IMR-90 (cell line): ENCODE measurements at regions not wholly inside any gene's neighbourhood (a gene's known extent, or its start where the extent isn't known, plus 50 kb on each side); places are given as distances from the start of the nearest gene placed in this dataset.
"Not testable (repeated sequence)": the region's sequence is repeated elsewhere in the genome, so short reads cannot be mapped to it uniquely, and the experiment has no call there.

Experiments
- ATAC-seq: fragments of 200-7000 bp; cut with Tn5 transposase; 2 replicates; pipeline ENCODE4 v1.9.1; 2020; ENCODE audit warnings: low read depth, mild to moderate bottlenecking, moderate library complexity
- BruUV-seq: library from RNA; stranded (reverse); fragments of 400-500 nt; replicated peaks from 2 replicates; lab custom pipeline; 2021; lab: Mats Ljungman, UMichigan
- CTCF ChIA-PET: fragments of 300-600 bp; formaldehyde crosslinking; extraction: SDS; loops from one replicate; lab custom pipeline; 2021; ENCODE audit warnings: antibody characterized with exemption; lab: Yijun Ruan, JAX
- POLR2A ChIA-PET: fragments of 300-600 bp; sonication (Branson Sonifier 250); formaldehyde crosslinking; loops from one replicate; lab custom pipeline; 2022; ENCODE audit warnings: antibody characterized with exemption; ENCODE audit not compliant: unreplicated experiment; lab: Charles Lee
- DNase-seq: peaks from one replicate; pipeline ENCODE4 v3.0.0; 2013
- H2AFZ ChIP-seq: replicated peaks from 2 replicates; pipeline ENCODE3; 2013; ENCODE audit warnings: low read length, mild to moderate bottlenecking; ENCODE audit not compliant: poor library complexity
- H2AK5ac ChIP-seq: 2 replicates; pipeline ENCODE4 v1.6.1; 2013; ENCODE audit warnings: low read depth, low read length, inconsistent platforms
- H2AK9ac ChIP-seq: replicated peaks from 2 replicates; pipeline ENCODE3; 2013; ENCODE audit warnings: mild to moderate bottlenecking, low read depth, low read length, moderate library complexity; ENCODE audit not compliant: poor library complexity
- H2BK120ac ChIP-seq: 2 replicates; pipeline ENCODE4 v1.6.1; 2013; ENCODE audit warnings: low read depth, low read length, inconsistent platforms
- H2BK15ac ChIP-seq: 3 replicates; pipeline ENCODE4 v1.6.1; 2013; ENCODE audit warnings: low read depth, low read length, inconsistent platforms
- H2BK20ac ChIP-seq: 2 replicates; pipeline ENCODE4 v1.6.1; 2013; ENCODE audit warnings: low read depth, mild to moderate bottlenecking, inconsistent platforms, low read length, moderate library complexity
- H2BK5ac ChIP-seq: 2 replicates; pipeline ENCODE4 v1.6.1; 2013; ENCODE audit warnings: mild to moderate bottlenecking, low read depth, low read length, inconsistent platforms; ENCODE audit not compliant: poor library complexity, severe bottlenecking
- H3K14ac ChIP-seq: replicated peaks from 2 replicates; pipeline ENCODE4 v1.6.1; 2013; ENCODE audit warnings: low read depth, low read length, inconsistent platforms
- H3K18ac ChIP-seq: 2 replicates; pipeline ENCODE4 v1.6.1; 2013; ENCODE audit warnings: low read depth, low read length, control low read depth
- H3K23ac ChIP-seq: 2 replicates; pipeline ENCODE4 v1.6.1; 2013; ENCODE audit warnings: low read depth, low read length, inconsistent platforms
- H3K27ac ChIP-seq: 2 replicates; pipeline ENCODE4 v1.5.1; 2013; ENCODE audit warnings: mild to moderate bottlenecking, control low read depth, low read length; ENCODE audit not compliant: insufficient read depth
- H3K27me3 ChIP-seq: 2 replicates; pipeline ENCODE4 v1.6.1; 2013; ENCODE audit warnings: low read length; ENCODE audit not compliant: control insufficient read depth, insufficient read depth
- H3K36me3 ChIP-seq: 2 replicates; pipeline ENCODE4 v1.6.1; 2013; ENCODE audit warnings: low read length, mixed read lengths; ENCODE audit not compliant: control insufficient read depth, insufficient read depth
- H3K4ac ChIP-seq: 2 replicates; pipeline ENCODE4 v1.6.1; 2013; ENCODE audit warnings: low read depth, low read length, inconsistent platforms
- H3K4me1 ChIP-seq: 2 replicates; pipeline ENCODE4 v1.6.1; 2013; ENCODE audit warnings: low read length, mixed read lengths; ENCODE audit not compliant: control insufficient read depth, insufficient read depth
- H3K4me2 ChIP-seq: 2 replicates; pipeline ENCODE4 v1.6.1; 2013; ENCODE audit warnings: low read depth, mild to moderate bottlenecking, control low read depth, low read length, moderate library complexity
- H3K4me3 ChIP-seq: 2 replicates; pipeline ENCODE4 v1.5.1; 2013; ENCODE audit warnings: low read depth, mild to moderate bottlenecking, control low read depth, low read length, moderate library complexity; ENCODE audit not compliant: insufficient read depth
- H3K56ac ChIP-seq: 2 replicates; pipeline ENCODE4 v1.6.1; 2013; ENCODE audit warnings: low read length, inconsistent platforms; ENCODE audit not compliant: insufficient read depth; ENCODE audit errors: extremely low read depth
- H3K79me1 ChIP-seq, 2 experiments: 2 replicates each; pipeline ENCODE4 v1.6.1; 2013; ENCODE audit warnings: low read length in 2 of 2, inconsistent platforms in 1 of 2, low read depth in 1 of 2
- H3K9ac ChIP-seq: 2 replicates; pipeline ENCODE4 v1.6.1; 2013; ENCODE audit warnings: low read depth, low read length, control low read depth
- H3K9me1 ChIP-seq: 2 replicates; pipeline ENCODE4 v1.6.1; 2013; ENCODE audit warnings: low read length, inconsistent platforms; ENCODE audit not compliant: insufficient read depth
- H3K9me3 ChIP-seq: 2 replicates; pipeline ENCODE4 v1.6.1; 2013; ENCODE audit warnings: low read length; ENCODE audit not compliant: control insufficient read depth, insufficient read depth
- H4K20me1 ChIP-seq: 2 replicates; pipeline ENCODE4 v1.6.1; 2013; ENCODE audit warnings: low read length, inconsistent platforms; ENCODE audit not compliant: insufficient read depth
- H4K5ac ChIP-seq: 2 replicates; pipeline ENCODE4 v1.6.1; 2013; ENCODE audit warnings: mild to moderate bottlenecking, low read depth, low read length, control low read depth
- H4K8ac ChIP-seq, 2 experiments: 2 replicates each; pipeline ENCODE4 v1.6.1; 2013; ENCODE audit warnings: low read depth in 2 of 2, low read length in 2 of 2, control low read depth in 1 of 2, inconsistent platforms in 1 of 2
- H4K91ac ChIP-seq: 2 replicates; pipeline ENCODE4 v1.6.1; 2013; ENCODE audit warnings: low read depth, low read length, inconsistent platforms; ENCODE audit not compliant: insufficient read depth
- WGBS, 2 experiments: methylation state at CpG; one replicate each; pipeline versions ENCODE4 v1.1.5 to v1.1.7; 2013; ENCODE audit warnings: missing lambda C conversion rate in 2 of 2; ENCODE audit not compliant: insufficient read length in 1 of 2; ENCODE audit errors: extremely low coverage in 2 of 2; 5-methylcytosine and 5-hydroxymethylcytosine counted together
- dilution Hi-C: fragments of 300-500 bp; cut with HindIII; formaldehyde crosslinking; loops from one replicate; pipeline ENCODE4 v1.14.3; 2018; ENCODE audit warnings: low sequenced_read_pairs; ENCODE audit not compliant: unreplicated experiment
- in situ Hi-C: fragments of 300-500 bp; cut with MboI; formaldehyde crosslinking; loops from 3 replicates; pipeline ENCODE4 v1.14.3; 2019; ENCODE audit warnings: low sequenced_read_pairs, inconsistent platforms, mixed read lengths
- intact Hi-C: fragments of 100-400 bp; cut with micrococcal nuclease; formaldehyde crosslinking; loops from 2 replicates; pipeline ENCODE4 v1.10.0; 2022

DNA sequence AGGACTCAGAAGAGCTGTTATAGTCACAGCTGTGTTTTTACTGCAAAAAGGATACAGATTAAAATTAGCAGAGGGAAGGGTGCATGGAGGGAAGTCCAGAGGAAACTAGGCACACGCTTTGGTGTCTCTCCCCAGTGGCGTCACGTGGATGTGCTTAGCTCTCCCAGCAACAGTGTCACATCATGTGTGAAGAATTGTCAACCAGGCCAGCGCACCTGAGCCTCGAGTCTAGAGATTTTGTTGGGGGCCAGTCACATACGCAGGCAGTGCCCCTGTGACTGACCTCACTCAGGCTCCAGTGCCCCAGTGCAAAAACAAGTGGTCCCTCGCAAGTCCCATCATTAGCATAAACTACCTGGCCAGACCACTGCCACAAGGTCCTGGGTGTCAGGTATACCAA, 73.2 kb downstream of the GOLGA8M start:
- H2BK120ac ChIP-seq = not testable (repeated sequence)

More for the DNA sequence above, 73.2 kb downstream of the GOLGA8M start:
- H3K36me3 ChIP-seq, ATAC-seq, in situ Hi-C loops, H3K4ac ChIP-seq, H4K20me1 ChIP-seq, BruUV-seq, H2BK20ac ChIP-seq, CTCF ChIA-PET, H3K14ac ChIP-seq, dilution Hi-C loops, H4K8ac ChIP-seq, H3K27me3 ChIP-seq, H3K27ac ChIP-seq, H3K4me3 ChIP-seq, H3K56ac ChIP-seq, H3K18ac ChIP-seq, H3K23ac ChIP-seq, POLR2A ChIA-PET, H3K9me3 ChIP-seq, DNase-seq, intact Hi-C loops, H4K91ac ChIP-seq, H3K4me2 ChIP-seq, H3K79me1 ChIP-seq, H2AK5ac ChIP-seq, H2BK15ac ChIP-seq, H2AFZ ChIP-seq, H3K4me1 ChIP-seq, H2AK9ac ChIP-seq, H2BK5ac ChIP-seq, H3K9ac ChIP-seq, H3K9me1 ChIP-seq, H4K5ac ChIP-seq: not testable (repeated sequence)
- WGBS, 2 experiments = no CpG with 5 or more reads among the region's 7 CpGs
